G401 (cell line): ENCODE measurements at regions not wholly inside any gene's neighbourhood (a gene's known extent, or its start where the extent isn't known, plus 50 kb on each side); places are given as distances from the start of the nearest gene placed in this dataset.
"Not testable (repeated sequence)": the region's sequence is repeated elsewhere in the genome, so short reads cannot be mapped to it uniquely, and the experiment has no call there.

Source experiments
- DNase-seq: peaks from one replicate; pipeline ENCODE4 v3.0.0-alpha.2; 2015; ENCODE audit warnings: low spot score
- in situ Hi-C: cut with HindIII; loops from 2 replicates; pipeline ENCODE4 v1.10.0; 2016; ENCODE audit warnings: low sequenced_read_pairs, mixed read lengths

DNA sequence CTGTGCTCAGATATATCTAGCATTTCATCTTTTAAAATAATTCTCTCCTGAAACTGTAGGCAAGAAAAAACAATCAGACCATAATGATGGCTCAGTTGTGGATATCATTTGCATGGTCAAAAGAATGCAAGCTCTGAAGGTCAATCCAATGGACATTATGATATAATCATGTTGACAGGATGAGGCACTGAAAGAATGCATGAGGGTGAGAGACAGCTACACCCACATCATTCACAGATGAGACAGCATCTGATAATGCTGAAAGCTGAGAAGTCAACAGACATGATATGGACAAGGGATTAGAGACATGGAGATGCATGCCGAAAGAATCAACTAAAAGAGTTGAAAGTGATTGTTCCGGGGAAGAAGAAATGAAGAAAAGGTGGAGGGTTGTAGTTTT lies 346.4 kb upstream of the CDH5 start:
- DNase-seq: no peak
- in situ Hi-C loops: no loop called here

DNA sequence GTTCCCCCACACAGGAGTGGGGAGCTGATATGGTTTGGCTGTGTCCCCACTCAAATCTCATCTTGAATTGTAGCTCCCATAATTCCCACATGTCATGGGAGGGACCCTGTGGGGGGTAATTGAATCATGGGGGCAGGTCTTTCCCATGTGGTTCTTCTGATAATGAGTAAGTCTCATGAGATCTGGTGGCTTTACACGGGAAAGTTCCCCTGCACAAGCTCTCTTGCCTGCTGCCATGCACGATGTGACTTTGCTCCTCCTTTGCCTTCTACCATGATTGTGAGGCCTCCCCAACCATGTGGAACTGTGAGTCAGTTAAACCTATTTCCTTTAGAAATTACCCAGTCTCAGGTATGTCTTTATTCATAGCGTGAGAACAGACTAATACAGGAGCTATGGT lies 347.0 kb upstream of the CDH5 start:
- in situ Hi-C loops, DNase-seq: not testable (repeated sequence)

- in situ Hi-C loops: no loop called here
Observed at GRCh38 chr16:66014221-66014620, 352.3 kb upstream of the CDH5 start.

DNA sequence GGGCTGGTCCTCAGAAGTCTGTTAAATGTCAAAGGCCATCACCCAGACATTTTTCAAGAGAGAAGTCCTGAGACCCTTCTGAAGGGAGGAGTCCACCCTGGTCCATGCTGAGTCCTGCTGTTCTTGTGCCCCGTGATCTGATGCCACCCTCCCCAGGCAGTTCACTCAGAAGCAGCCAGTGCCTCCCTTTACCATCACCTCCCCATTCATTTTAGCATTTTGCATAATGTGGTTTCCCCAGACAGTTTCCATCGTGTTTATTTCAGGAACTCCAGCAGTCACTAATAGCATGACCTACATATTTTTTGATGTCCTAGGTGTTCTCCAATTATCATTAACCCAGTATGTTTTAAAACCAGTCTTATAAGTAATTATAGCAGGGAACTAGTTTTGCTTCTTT lies 353.0 kb upstream of the CDH5 start:
- DNase-seq: no peak
- in situ Hi-C loops: no loop called here

More at GRCh38 chr16:66014221-66014620, 352.3 kb upstream of the CDH5 start:
- no peak for DNase-seq

- no peak for DNase-seq
- in situ Hi-C loops: no loop called here
Observed at GRCh38 chr16:66008136-66008535, 358.4 kb upstream of the CDH5 start.

GRCh38 chr16:66007717-66008116 lies 358.8 kb upstream of the CDH5 start:
- DNase-seq: no peak
- in situ Hi-C loops: no loop called here

DNA sequence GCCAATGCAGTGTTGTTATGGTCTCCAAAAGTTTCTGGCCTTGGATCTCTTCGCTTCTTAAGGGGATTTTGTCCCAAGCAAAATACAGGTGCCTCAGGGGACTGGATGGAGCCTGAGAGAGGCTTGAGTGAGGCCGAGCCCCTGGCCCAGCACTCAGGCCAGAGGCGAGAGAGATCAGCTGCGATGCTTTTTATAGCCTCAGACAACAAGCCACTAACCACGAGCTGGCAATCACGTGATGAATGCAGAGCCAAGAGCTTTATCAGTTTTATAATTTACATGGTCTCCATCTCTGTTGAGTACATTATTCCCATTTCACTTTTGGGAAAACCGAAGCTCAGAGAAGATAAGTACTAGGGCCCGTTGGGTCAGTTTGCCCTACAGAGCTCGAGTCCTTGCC lies 360.0 kb upstream of the CDH5 start:
- DNase-seq: no peak
- in situ Hi-C loops: no loop called here

GRCh38 chr16:66004699-66005098 lies 361.8 kb upstream of the CDH5 start:
- DNase-seq: no peak
- in situ Hi-C loops: no loop called here

DNA sequence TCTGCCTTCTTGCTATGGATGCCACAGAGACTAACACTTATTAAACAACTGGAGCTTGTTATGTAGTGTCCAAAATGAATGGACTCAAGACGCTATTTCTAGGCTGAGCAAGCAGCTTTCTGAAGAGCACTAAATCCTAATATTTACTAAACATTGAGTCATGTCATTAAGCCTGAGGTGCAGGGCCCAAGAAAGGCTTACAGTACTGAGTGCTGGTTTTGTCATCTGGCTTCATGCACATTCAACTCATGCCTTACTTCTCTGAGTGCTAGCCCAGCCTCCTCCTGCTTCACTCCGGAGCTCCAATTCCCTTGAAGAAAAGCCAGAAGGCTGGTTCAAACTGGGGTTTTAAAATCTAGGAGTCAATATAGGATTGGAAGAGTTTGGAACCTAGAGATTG lies 363.3 kb upstream of the CDH5 start:
- in situ Hi-C loops: no loop called here
- DNase-seq: no peak

GRCh38 chr16:66002601-66003000 lies 363.9 kb upstream of the CDH5 start:
- in situ Hi-C loops: no loop called here
- DNase-seq: no peak

DNA sequence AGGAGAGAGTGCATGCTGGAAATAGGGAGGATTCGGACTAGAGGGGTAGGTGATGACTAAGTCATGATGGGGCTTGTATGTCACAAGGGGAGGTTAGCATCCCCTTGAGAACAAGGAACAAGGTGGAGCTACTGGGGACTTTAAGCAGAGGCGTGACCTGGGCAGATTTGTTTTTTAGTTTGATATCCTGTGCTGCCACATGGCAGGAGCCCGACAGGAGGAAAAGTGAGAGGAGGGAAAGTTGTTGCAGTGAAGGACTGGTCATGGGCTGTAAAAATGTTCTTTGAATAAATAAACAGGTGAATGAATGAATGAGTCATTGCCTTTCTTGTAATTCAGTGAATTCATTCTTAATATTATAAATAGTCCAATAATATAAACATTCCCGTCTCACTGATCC lies 365.1 kb upstream of the CDH5 start:
- DNase-seq: no peak
- in situ Hi-C loops: no loop called here

DNA sequence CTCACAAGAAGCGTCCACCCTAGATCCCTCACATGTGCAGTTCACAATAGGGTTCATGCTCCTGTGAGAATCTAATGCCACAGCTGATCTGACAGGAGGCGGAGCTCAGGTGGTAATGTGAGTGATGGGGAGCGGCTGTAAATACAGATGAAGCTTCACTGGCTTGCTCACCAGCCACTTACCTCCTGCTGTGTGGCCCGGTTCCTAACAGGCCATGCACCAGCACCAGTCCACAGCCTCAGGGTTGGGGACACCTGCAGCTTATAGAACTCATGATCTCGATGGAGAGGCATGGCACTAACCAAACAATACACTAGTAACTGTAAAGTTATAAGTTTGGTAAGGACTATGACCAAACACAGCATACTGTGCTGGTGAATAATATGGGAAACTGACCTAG lies 368.0 kb upstream of the CDH5 start:
- in situ Hi-C loops: no loop called here
- no peak for DNase-seq

DNA sequence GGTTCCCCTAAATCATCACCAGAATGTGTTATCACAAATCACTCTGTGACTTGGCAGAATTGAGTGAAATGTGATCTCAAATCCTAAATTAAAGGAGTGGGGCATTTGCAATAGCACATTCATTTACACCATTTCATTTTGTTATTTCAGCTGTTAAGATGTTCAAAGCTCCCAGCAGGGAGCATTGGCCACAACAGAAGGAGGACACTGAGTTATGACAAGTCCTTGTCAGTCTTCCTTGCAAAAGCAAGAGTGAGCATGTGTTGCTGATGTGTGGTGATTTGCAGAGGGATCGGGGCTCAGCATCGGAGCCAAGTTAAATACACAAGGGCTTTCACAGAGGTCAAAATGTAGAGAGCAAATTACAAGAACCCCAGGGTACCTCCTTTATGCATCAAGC lies 372.2 kb upstream of the CDH5 start:
- DNase-seq: no peak
- in situ Hi-C loops: no loop called here

GRCh38 chr16:65991149-65991701 lies 375.3 kb upstream of the CDH5 start:
- in situ Hi-C loops: no loop called here

GRCh38 chr16:65989861-65990604 lies 376.5 kb upstream of the CDH5 start:
- DNase-seq: no peak
- in situ Hi-C loops: no loop called here

More at GRCh38 chr16:65991149-65991701, 375.3 kb upstream of the CDH5 start:
- DNase-seq: peak; percentile 7

DNA sequence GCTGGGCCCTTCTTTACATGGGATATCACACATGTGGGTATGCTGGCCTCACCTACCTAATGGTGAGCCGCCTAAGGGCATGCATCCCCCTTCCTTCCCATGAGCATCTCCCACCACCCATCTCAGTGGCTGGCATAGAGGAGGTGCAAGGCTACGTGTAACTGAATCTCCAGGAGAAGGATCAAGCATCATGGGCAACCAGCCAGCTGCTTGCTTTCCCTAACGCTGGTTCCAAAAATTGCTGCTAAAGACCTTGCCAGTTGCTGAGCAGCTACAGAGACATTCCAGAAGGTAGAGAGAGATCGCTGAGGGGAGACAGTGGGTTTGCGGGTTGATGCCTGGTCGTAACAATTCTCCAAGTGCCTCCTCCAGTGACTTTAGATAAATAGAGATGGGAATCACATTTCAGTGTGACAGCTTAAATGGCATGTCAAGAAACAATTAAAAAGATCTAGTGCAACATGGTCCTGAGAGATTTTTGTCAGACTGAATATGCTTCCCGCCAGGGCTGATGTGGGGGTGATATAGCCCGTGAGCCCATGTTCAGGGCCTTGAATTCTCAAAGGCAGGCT lies 378.4 kb upstream of the CDH5 start:
- no peak for DNase-seq
- in situ Hi-C loops: no loop called here

DNA sequence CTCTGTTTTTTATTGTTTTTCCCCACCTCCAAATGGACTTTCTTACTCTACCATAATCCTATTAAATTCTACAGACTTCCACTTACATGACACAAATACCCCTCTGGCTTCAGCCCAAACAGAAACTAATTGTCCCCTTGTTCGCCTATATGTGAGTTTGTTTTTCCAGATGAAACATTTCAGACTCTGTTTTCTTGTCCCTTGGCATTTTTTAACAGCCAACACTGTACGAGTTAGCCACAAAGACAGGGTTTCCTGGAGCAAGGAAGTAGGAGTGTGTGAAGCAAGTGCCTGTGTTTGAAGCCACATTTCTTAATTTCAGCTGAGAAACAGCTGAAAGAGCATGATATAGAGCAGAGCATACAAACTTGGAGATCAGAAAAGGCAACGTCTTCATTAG lies 382.2 kb upstream of the CDH5 start:
- DNase-seq: no peak
- in situ Hi-C loops: no loop called here

- DNase-seq: no peak
- in situ Hi-C loops: no loop called here
Observed at GRCh38 chr16:65981057-65981456, 385.4 kb upstream of the CDH5 start.

DNA sequence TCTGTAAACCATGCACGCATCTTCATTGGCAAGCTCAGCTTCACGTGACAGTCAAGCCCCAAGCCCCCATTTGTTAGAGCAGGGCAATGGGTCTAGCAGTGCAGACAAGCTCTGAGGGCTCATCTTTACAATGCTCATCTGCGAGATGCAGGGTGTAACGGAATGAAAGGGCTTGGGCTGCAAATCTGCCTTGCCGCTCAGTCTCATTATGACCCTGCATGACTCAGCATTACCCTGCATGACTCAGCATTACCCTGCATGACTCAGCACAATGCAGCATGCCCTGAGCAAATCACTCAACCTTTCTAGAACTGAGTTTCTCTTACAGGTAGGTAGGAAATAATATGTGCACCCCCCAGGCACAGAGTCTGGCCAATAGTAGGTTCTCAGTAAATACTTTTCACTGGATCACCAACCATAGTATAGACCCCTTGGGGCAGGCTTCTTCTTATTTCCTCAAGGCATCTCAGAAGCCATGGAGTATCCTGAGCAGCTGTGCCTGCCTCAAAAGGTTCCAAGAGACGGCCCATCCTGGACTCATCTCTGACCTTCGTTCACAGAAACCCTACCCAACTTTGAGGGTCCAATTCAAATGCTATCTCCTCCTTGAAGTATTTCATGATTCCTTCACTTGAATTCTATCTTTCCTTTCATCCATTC lies 391.3 kb upstream of the CDH5 start:
- no peak for DNase-seq
- in situ Hi-C loops: no loop called here

DNA sequence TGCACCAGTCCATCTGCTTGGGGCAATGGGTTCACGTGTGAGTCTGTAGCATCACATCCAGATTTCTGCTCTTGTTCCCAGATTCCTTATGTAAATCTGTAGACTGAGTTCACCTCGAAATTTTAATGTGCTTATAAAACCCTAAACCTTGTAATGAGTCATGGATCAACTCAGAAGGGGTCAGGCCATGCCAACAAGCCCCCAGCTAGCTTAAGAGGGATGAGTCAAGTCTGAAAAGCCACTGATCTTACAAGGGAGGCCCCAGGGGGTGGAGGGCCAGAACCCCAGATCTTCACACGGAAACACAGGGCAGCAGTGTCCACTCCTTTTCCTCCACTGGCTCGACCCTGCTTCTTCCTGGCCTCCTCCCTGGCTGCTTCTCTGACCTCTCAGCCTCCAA lies 399.1 kb upstream of the CDH5 start:
- DNase-seq: no peak
- in situ Hi-C loops: no loop called here
